Lower lobe of right lung (tissue), 2 donors: ENCODE measurements at regions not wholly inside any gene's neighbourhood (a gene's known extent, or its start where the extent isn't known, plus 50 kb on each side); places are given as distances from the start of the nearest gene placed in this dataset.
A peak's percentile ranks its signal among the peaks of the same experiment; 100 is the strongest.

Source experiments
- ATAC-seq, 2 donors: fragments of 200-7000 bp; cut with Tn5 transposase; one replicate each; pipeline ENCODE4 v1.9.1; 2020 to 2022; ENCODE audit warnings: mild to moderate bottlenecking in 2 of 2, moderate library complexity in 2 of 2
- DNase-seq: peaks from one replicate; pipeline ENCODE4 v3.0.0-alpha.2; 2020
- H3K27ac ChIP-seq: fragments of 200-600 bp; one replicate; pipeline ENCODE4 v1.8.0; 2022
- H3K27me3 ChIP-seq: fragments of 200-600 bp; one replicate; pipeline ENCODE4 v1.8.0; 2022; ENCODE audit warnings: low read depth
- H3K36me3 ChIP-seq: fragments of 200-600 bp; one replicate; pipeline ENCODE4 v1.8.0; 2022; ENCODE audit warnings: mild to moderate bottlenecking
- H3K4me1 ChIP-seq: fragments of 200-600 bp; one replicate; pipeline ENCODE4 v1.8.0; 2022
- H3K4me3 ChIP-seq: fragments of 200-600 bp; one replicate; pipeline ENCODE4 v1.8.0; 2022; ENCODE audit warnings: mild to moderate bottlenecking
- H3K9me3 ChIP-seq: fragments of 200-600 bp; one replicate; pipeline ENCODE4 v1.8.0; 2022
- CTCF ChIP-seq: fragments of 200-600 bp; IDR thresholded peaks from one replicate; pipeline ENCODE4 v1.8.0; 2022; ENCODE audit warnings: antibody characterized with exemption, mild to moderate bottlenecking
- intact Hi-C: fragments of 100-400 bp; cut with DNase I; formaldehyde crosslinking; loops from one replicate; pipeline ENCODE4 v1.11.0; 2022
- donor health status: DM: no; HTN: yes; CAD: no; lungs with severe emphysema.

DNA sequence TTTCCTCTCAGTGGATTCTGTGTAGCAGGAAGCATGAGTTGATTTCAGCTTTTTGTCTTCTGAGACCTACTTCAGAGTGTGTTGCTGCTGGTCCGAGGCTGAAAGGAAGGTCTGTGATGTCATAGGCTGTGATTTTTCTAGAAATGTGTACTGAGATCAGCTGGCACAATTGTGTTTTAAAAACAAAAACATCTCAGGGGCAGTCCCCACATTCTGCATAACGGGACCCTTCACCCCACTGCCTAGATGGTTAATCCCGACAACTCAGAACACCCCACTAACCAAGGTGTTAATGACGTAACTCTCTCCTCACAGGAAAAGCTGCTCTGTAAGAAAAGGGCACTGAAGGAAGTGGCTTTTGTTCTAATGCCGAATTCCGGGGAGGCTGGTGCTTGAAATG is 59.8 kb upstream of the PPP2R5A start:
- Histone ChIP-seq H3K9me3 (no peaks in the 10 kb centered on the region), H3K27me3 (no peaks in the 10 kb centered on the region), H3K4me1 (peaks cover 36% of the 10 kb centered on the region), H3K4me3 (no peak overlapping the region), H3K36me3 (no peaks in the 10 kb centered on the region), H3K27ac (peak overlapping the region; percentile 10)
- peak in 1 of 2 donors; percentile 13 for ATAC-seq
- intact Hi-C loops = no loop called here
- DNase-seq = no peak
- no peak for TF ChIP-seq CTCF

GRCh38 chr1:212225871-212226302 is 59.3 kb upstream of the PPP2R5A start:
- intact Hi-C loops = no loop called here
- TF ChIP-seq CTCF = no peak
- Histone ChIP-seq H3K9me3 (no peaks in the 10 kb centered on the region), H3K27me3 (no peaks in the 10 kb centered on the region), H3K4me1 (peaks cover 34% of the 10 kb centered on the region), H3K4me3 (no peak overlapping the region), H3K36me3 (no peaks in the 10 kb centered on the region), H3K27ac (peak overlapping the region; percentile 10)
- DNase-seq = no peak
- no peak for ATAC-seq

DNA sequence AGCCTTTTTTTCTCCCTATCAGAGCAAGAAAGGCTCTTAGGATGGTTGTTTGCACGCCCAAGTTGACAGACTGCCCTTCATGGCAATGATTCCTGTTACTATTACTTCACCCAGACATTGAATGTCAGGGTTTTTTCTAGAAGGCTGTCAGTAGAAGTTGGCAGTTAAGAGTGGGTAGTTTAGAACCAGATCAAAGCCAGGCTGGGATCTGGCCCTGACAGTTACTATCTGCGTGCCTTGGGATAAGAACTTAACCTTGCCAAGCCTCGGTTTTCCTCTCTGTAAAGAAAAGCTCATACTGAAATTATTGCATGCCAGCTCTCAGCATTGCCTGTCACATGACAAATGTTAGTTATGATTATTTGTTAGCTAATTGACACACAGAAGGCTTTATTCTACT is 58.7 kb upstream of the PPP2R5A start:
- no peak for DNase-seq
- intact Hi-C loops = no loop called here
- no peaks in the 10 kb centered on the region for H3K36me3 ChIP-seq
- ATAC-seq = no peak
- H3K9me3 ChIP-seq = no peaks in the 10 kb centered on the region
- H3K4me1 ChIP-seq = peaks cover 30% of the 10 kb centered on the region
- no peaks in the 10 kb centered on the region for H3K27me3 ChIP-seq
- H3K4me3 ChIP-seq = no peak overlapping the region
- H3K27ac ChIP-seq = no peak overlapping the region
- TF ChIP-seq CTCF = no peak

- peaks cover 35% of the 10 kb centered on the region for H3K4me1 ChIP-seq
These were observed 57.1 kb upstream of the PPP2R5A start for GRCh38 chr1:212228076-212228475.

DNA sequence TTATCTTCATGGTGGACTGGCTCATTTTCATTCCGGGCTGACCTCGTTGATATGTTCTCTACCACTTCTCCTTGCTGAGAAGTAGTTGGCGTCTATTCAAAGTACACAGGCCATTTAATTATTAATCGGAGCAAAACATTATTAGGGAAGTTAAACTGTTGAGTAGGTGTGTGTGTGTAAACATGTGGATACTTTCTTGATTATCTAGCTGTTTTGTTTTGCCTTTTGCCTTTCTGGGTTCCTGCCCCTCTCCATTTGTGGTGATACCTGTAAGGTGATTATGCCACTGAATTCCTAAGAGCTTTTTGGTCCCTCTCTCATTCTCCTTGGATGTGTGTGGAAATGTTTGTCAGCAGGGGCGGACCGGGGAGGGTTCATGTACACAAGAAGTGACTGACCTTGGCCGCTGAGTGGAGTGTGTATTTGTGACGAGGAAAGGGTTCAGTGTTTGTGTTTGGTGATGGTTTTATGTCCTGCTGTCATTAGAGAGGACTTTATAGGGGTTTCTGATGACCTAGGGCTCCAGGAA is 56.6 kb upstream of the PPP2R5A start:
- Histone ChIP-seq H3K27ac (peak overlapping the region; percentile 60), H3K4me1 (peaks cover 39% of the 10 kb centered on the region), H3K27me3 (no peaks in the 10 kb centered on the region), H3K4me3 (no peak overlapping the region), H3K36me3 (no peaks in the 10 kb centered on the region), H3K9me3 (no peaks in the 10 kb centered on the region)
- TF ChIP-seq CTCF = no peak
- ATAC-seq (peak; percentile 85 to 89), DNase-seq (peak; percentile 76)
- intact Hi-C loops = no loop called here

More at GRCh38 chr1:212228076-212228475, 57.1 kb upstream of the PPP2R5A start:
- Histone ChIP-seq H3K27me3 (no peaks in the 10 kb centered on the region), H3K9me3 (no peaks in the 10 kb centered on the region), H3K4me3 (no peak overlapping the region), H3K36me3 (no peaks in the 10 kb centered on the region), H3K27ac (no peak overlapping the region)
- peak in 1 of 2 donors; percentile 18 for ATAC-seq
- no peak for DNase-seq
- intact Hi-C loops = no loop called here
- no peak for TF ChIP-seq CTCF

DNA sequence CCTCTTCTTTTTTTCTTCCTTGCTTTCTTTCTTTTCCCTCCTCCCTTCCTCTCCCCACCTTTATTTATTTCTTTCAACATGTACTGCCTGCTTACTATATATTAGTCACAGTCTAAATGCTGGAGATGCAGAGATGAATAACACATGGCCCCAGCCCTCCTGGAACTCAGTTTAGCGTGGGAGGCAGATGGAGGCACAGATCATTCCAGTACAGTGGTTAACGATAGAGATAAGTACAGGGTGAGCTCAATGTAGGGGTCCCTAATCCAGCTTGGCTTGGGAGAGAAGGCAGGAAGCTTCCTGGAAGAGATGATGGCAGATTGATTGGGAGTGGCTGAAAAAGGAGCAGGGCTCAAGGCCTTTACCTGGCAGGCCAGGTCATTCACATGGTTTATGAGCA is 55.6 kb upstream of the PPP2R5A start:
- H3K27ac ChIP-seq = peak overlapping the region; percentile 9
- H3K9me3 ChIP-seq = no peaks in the 10 kb centered on the region
- H3K27me3 ChIP-seq = no peaks in the 10 kb centered on the region
- TF ChIP-seq CTCF = no peak
- intact Hi-C loops = no loop called here
- DNase-seq (no peak), ATAC-seq (no peak)
- H3K36me3 ChIP-seq = no peaks in the 10 kb centered on the region
- peaks cover 45% of the 10 kb centered on the region for H3K4me1 ChIP-seq
- H3K4me3 ChIP-seq = no peak overlapping the region
